ENCODE measurements at regions not wholly inside any gene's neighbourhood (a gene's known extent, or its start where the extent isn't known, plus 50 kb on each side); places are given as distances from the start of the nearest gene placed in this dataset.

- CTCF ChIA-PET, result no interaction called here
- TF ChIP-seq TCF7L2 (IDR thresholded peaks at IDR 0.05; ENCODE audit: low read depth, low read length) (no peak), SIN3A (IDR thresholded peaks at IDR 0.05; ENCODE audit: borderline replicate concordance, insufficient read depth, low read depth, low read length) (no peak), POLR2AphosphoS5 (IDR thresholded peaks at IDR 0.05; ENCODE audit: low read depth, low read length) (no peak), CTCF (IDR thresholded peaks at IDR 0.05) (no peak), REST (IDR thresholded peaks at IDR 0.05; ENCODE audit: insufficient read depth in 1 of 2, low read depth in 2 of 2, low read length in 1 of 2) (no peak)
- in situ Hi-C loops (cut with HindIII; ENCODE audit: low pct_unique_long_range_greater_than_20kb, low sequenced_read_pairs) (no loop called here), intact Hi-C loops (cut with micrococcal nuclease; ENCODE audit: unreplicated experiment) (no loop called here)
- no TSS peak for BruUV-seq (replicated peaks)
- Histone ChIP-seq H3K36me3 (ENCODE audit: control insufficient read depth, insufficient read depth, low read length) (no peaks in the 10 kb centered on the region), H3K4me3 (ENCODE audit: low read depth in 2 of 2, low read length in 2 of 2) (no peak overlapping the region), H3K9me3 (ENCODE audit: control insufficient read depth, insufficient read depth, low read depth, low read length) (no peaks in the 10 kb centered on the region), H3K27me3 (ENCODE audit: control insufficient read depth, insufficient read depth, low read length) (no peaks in the 10 kb centered on the region), H3K27ac (ENCODE audit: low read length) (no peak overlapping the region), H3K4me1 (ENCODE audit: control insufficient read depth, insufficient read depth, low read length) (no peaks in the 10 kb centered on the region)
- DNase-seq (ENCODE audit: low read depth, low spot score) (no peak), ATAC-seq (no peak)
- POLR2A ChIA-PET, result no interaction called here
These were observed 82.1 kb downstream of the MTERF1 start for GRCh38 chr7:91798425-91798824.

GRCh38 chr7:91800389-91800788, 80.1 kb downstream of the MTERF1 start:
- CTCF ChIA-PET, result no interaction called here

More at GRCh38 chr7:91800389-91800788, 80.1 kb downstream of the MTERF1 start:
- DNase-seq (ENCODE audit: low read depth, low spot score) (no peak), ATAC-seq (0 out of 2 replicates have a peak, but pooled peaks have one; percentile 30)
- POLR2A ChIA-PET, result no interaction called here
- intact Hi-C loops (cut with micrococcal nuclease; ENCODE audit: unreplicated experiment) (no loop called here), in situ Hi-C loops (cut with HindIII; ENCODE audit: low pct_unique_long_range_greater_than_20kb, low sequenced_read_pairs) (no loop called here)
- no peaks in the 10 kb centered on the region for H3K9me3 ChIP-seq (ENCODE audit: control insufficient read depth, insufficient read depth, low read depth, low read length)
- no peaks in the 10 kb centered on the region for H3K27me3 ChIP-seq (ENCODE audit: control insufficient read depth, insufficient read depth, low read length)
- H3K4me3 ChIP-seq (ENCODE audit: low read depth in 2 of 2, low read length in 2 of 2), result no peak overlapping the region
- no TSS peak for BruUV-seq (replicated peaks)
- no peaks in the 10 kb centered on the region for H3K36me3 ChIP-seq (ENCODE audit: control insufficient read depth, insufficient read depth, low read length)
- TF ChIP-seq POLR2AphosphoS5 (IDR thresholded peaks at IDR 0.05; ENCODE audit: low read depth, low read length), result no peak
- TF ChIP-seq SIN3A (IDR thresholded peaks at IDR 0.05; ENCODE audit: borderline replicate concordance, insufficient read depth, low read depth, low read length), result no peak
- no peak for TF ChIP-seq REST (IDR thresholded peaks at IDR 0.05; ENCODE audit: insufficient read depth in 1 of 2, low read depth in 2 of 2, low read length in 1 of 2)
- TF ChIP-seq TCF7L2 (IDR thresholded peaks at IDR 0.05; ENCODE audit: low read depth, low read length), result no peak
- TF ChIP-seq CTCF (IDR thresholded peaks at IDR 0.05), result no peak
- H3K27ac ChIP-seq (ENCODE audit: low read length), result no peak overlapping the region
- H3K4me1 ChIP-seq (ENCODE audit: control insufficient read depth, insufficient read depth, low read length), result no peaks in the 10 kb centered on the region

All from Panc1 (cell line).